ENCODE measurements at regions not wholly inside any gene's neighbourhood (a gene's known extent, or its start where the extent isn't known, plus 50 kb on each side); places are given as distances from the start of the nearest gene placed in this dataset.

GRCh38 chr4:10984815-10985214 is 300.2 kb upstream of the CLNK start:
- Mint-ChIP-seq H3K36me3 (ENCODE audit: low read depth) (no peaks in the 10 kb centered on the region), H3K4me1 (ENCODE audit: low read depth) (peaks cover 19% of the 10 kb centered on the region), H3K27me3 (no peaks in the 10 kb centered on the region), H3K9me3 (no peaks in the 10 kb centered on the region), H3K4me3 (no peak overlapping the region), H3K27ac (no peak overlapping the region)

- Mint-ChIP-seq H3K27me3 (no peaks in the 10 kb centered on the region), H3K9me3 (no peaks in the 10 kb centered on the region), H3K4me3 (no peak overlapping the region), H3K36me3 (ENCODE audit: low read depth) (no peaks in the 10 kb centered on the region), H3K4me1 (ENCODE audit: low read depth) (peaks cover 19% of the 10 kb centered on the region), H3K27ac (no peak overlapping the region)
These were observed 299.5 kb upstream of the CLNK start for GRCh38 chr4:10983885-10984640.

GRCh38 chr4:10983268-10983667 is 298.7 kb upstream of the CLNK start:
- Mint-ChIP-seq H3K4me1 (ENCODE audit: low read depth) (peaks cover 19% of the 10 kb centered on the region), H3K27me3 (no peaks in the 10 kb centered on the region), H3K9me3 (no peaks in the 10 kb centered on the region), H3K36me3 (ENCODE audit: low read depth) (no peaks in the 10 kb centered on the region), H3K4me3 (no peak overlapping the region), H3K27ac (no peak overlapping the region)

GRCh38 chr4:10982305-10982704 is 297.7 kb upstream of the CLNK start:
- Mint-ChIP-seq H3K36me3 (ENCODE audit: low read depth) (no peaks in the 10 kb centered on the region), H3K4me1 (ENCODE audit: low read depth) (peaks cover 19% of the 10 kb centered on the region), H3K4me3 (no peak overlapping the region), H3K27ac (no peak overlapping the region), H3K9me3 (no peaks in the 10 kb centered on the region), H3K27me3 (no peaks in the 10 kb centered on the region)

GRCh38 chr4:10981576-10981975 is 297.0 kb upstream of the CLNK start:
- no peak overlapping the region for H3K4me3 Mint-ChIP-seq
- H3K27me3 Mint-ChIP-seq = no peaks in the 10 kb centered on the region
- no peak overlapping the region for H3K27ac Mint-ChIP-seq
- peaks cover 19% of the 10 kb centered on the region for H3K4me1 Mint-ChIP-seq (ENCODE audit: low read depth)
- no peaks in the 10 kb centered on the region for H3K9me3 Mint-ChIP-seq
- no peaks in the 10 kb centered on the region for H3K36me3 Mint-ChIP-seq (ENCODE audit: low read depth)

- Mint-ChIP-seq H3K9me3 (no peaks in the 10 kb centered on the region), H3K4me3 (no peak overlapping the region), H3K36me3 (ENCODE audit: low read depth) (no peaks in the 10 kb centered on the region), H3K27me3 (no peaks in the 10 kb centered on the region), H3K4me1 (ENCODE audit: low read depth) (peaks cover 19% of the 10 kb centered on the region), H3K27ac (no peak overlapping the region)
These were observed 296.5 kb upstream of the CLNK start for GRCh38 chr4:10981096-10981495.

- Mint-ChIP-seq H3K36me3 (ENCODE audit: low read depth) (no peaks in the 10 kb centered on the region), H3K27ac (no peak overlapping the region), H3K4me1 (ENCODE audit: low read depth) (peaks cover 22% of the 10 kb centered on the region), H3K9me3 (peaks cover 4% of the 10 kb centered on the region), H3K27me3 (no peaks in the 10 kb centered on the region), H3K4me3 (no peak overlapping the region)
These were observed 294.5 kb upstream of the CLNK start for GRCh38 chr4:10979032-10979431.

- Mint-ChIP-seq H3K27ac (no peak overlapping the region), H3K36me3 (ENCODE audit: low read depth) (no peaks in the 10 kb centered on the region), H3K9me3 (peaks cover 4% of the 10 kb centered on the region), H3K4me3 (no peak overlapping the region), H3K4me1 (ENCODE audit: low read depth) (peaks cover 11% of the 10 kb centered on the region), H3K27me3 (no peaks in the 10 kb centered on the region)
These were observed 293.0 kb upstream of the CLNK start for GRCh38 chr4:10977534-10977933.

- no peak overlapping the region for H3K27ac Mint-ChIP-seq
- H3K9me3 Mint-ChIP-seq = peaks cover 4% of the 10 kb centered on the region
- H3K36me3 Mint-ChIP-seq (ENCODE audit: low read depth) = no peaks in the 10 kb centered on the region
- no peak overlapping the region for H3K4me3 Mint-ChIP-seq
- H3K4me1 Mint-ChIP-seq (ENCODE audit: low read depth) = peaks cover 5% of the 10 kb centered on the region
- no peaks in the 10 kb centered on the region for H3K27me3 Mint-ChIP-seq
These were observed 289.8 kb upstream of the CLNK start for GRCh38 chr4:10974371-10974770.

- Mint-ChIP-seq H3K27ac (no peak overlapping the region), H3K9me3 (peaks cover 4% of the 10 kb centered on the region), H3K4me3 (no peak overlapping the region), H3K36me3 (ENCODE audit: low read depth) (no peaks in the 10 kb centered on the region), H3K4me1 (ENCODE audit: low read depth) (peaks cover 5% of the 10 kb centered on the region), H3K27me3 (no peaks in the 10 kb centered on the region)
These were observed 289.1 kb upstream of the CLNK start for GRCh38 chr4:10973686-10974085.

- Mint-ChIP-seq H3K4me3 (no peak overlapping the region), H3K36me3 (ENCODE audit: low read depth) (no peaks in the 10 kb centered on the region), H3K9me3 (peaks cover 4% of the 10 kb centered on the region), H3K4me1 (ENCODE audit: low read depth) (peaks cover 5% of the 10 kb centered on the region), H3K27me3 (no peaks in the 10 kb centered on the region), H3K27ac (no peak overlapping the region)
These were observed 287.3 kb upstream of the CLNK start for GRCh38 chr4:10971800-10972401.

GRCh38 chr4:10965196-10965595 is 280.6 kb upstream of the CLNK start:
- H3K27ac Mint-ChIP-seq = no peak overlapping the region
- no peak overlapping the region for H3K4me3 Mint-ChIP-seq
- H3K27me3 Mint-ChIP-seq = no peaks in the 10 kb centered on the region
- peaks cover 4% of the 10 kb centered on the region for H3K9me3 Mint-ChIP-seq
- H3K4me1 Mint-ChIP-seq (ENCODE audit: low read depth) = no peaks in the 10 kb centered on the region
- H3K36me3 Mint-ChIP-seq (ENCODE audit: low read depth) = no peaks in the 10 kb centered on the region

GRCh38 chr4:10963958-10964703 is 279.6 kb upstream of the CLNK start:
- no peaks in the 10 kb centered on the region for H3K27me3 Mint-ChIP-seq
- no peak overlapping the region for H3K4me3 Mint-ChIP-seq
- H3K27ac Mint-ChIP-seq = no peak overlapping the region
- no peaks in the 10 kb centered on the region for H3K4me1 Mint-ChIP-seq (ENCODE audit: low read depth)
- H3K9me3 Mint-ChIP-seq = peaks cover 4% of the 10 kb centered on the region
- H3K36me3 Mint-ChIP-seq (ENCODE audit: low read depth) = no peaks in the 10 kb centered on the region

- no peak overlapping the region for H3K4me3 Mint-ChIP-seq
- no peak overlapping the region for H3K27ac Mint-ChIP-seq
- H3K4me1 Mint-ChIP-seq (ENCODE audit: low read depth) = no peaks in the 10 kb centered on the region
These were observed 278.7 kb upstream of the CLNK start for GRCh38 chr4:10963241-10963640.

GRCh38 chr4:10962246-10962645 is 277.7 kb upstream of the CLNK start:
- no peaks in the 10 kb centered on the region for H3K36me3 Mint-ChIP-seq (ENCODE audit: low read depth)
- no peak overlapping the region for H3K4me3 Mint-ChIP-seq
- H3K4me1 Mint-ChIP-seq (ENCODE audit: low read depth) = no peaks in the 10 kb centered on the region
- H3K27ac Mint-ChIP-seq = no peak overlapping the region
- peaks cover 4% of the 10 kb centered on the region for H3K9me3 Mint-ChIP-seq
- peaks cover 4% of the 10 kb centered on the region for H3K27me3 Mint-ChIP-seq

More at GRCh38 chr4:10963241-10963640, 278.7 kb upstream of the CLNK start:
- Mint-ChIP-seq H3K36me3 (ENCODE audit: low read depth) (no peaks in the 10 kb centered on the region), H3K27me3 (peaks cover under 1% of the 10 kb centered on the region), H3K9me3 (peaks cover 4% of the 10 kb centered on the region)
